NCI-H345 treated with DMSO at 0.1 percent for 48 hours (cell line): ENCODE measurements at regions not wholly inside any gene's neighbourhood (a gene's known extent, or its start where the extent isn't known, plus 50 kb on each side); places are given as distances from the start of the nearest gene placed in this dataset.

ENCODE experiments used
- DNase-seq: peaks from one replicate; lab custom pipeline; 2025; ENCODE audit not compliant: unreplicated experiment; lab: John Stamatoyannopoulos, UW

- DNase-seq, result no peak
Observed at GRCh38 chr18:57087644-57088376, 59.1 kb upstream of the BOD1L2 start.

- peak; percentile 47 for DNase-seq
Observed at GRCh38 chr18:57088883-57089282, 58.0 kb upstream of the BOD1L2 start.

GRCh38 chr18:57089702-57090101 lies 57.2 kb upstream of the BOD1L2 start:
- no peak for DNase-seq

GRCh38 chr18:57091231-57091630 lies 55.7 kb upstream of the BOD1L2 start:
- DNase-seq, result no peak

- DNase-seq, result no peak
Observed at GRCh38 chr18:57094175-57094574, 52.7 kb upstream of the BOD1L2 start.

- DNase-seq, result no peak
Observed at GRCh38 chr18:57095884-57096283, 51.0 kb upstream of the BOD1L2 start.
